GM10248 (cell line): ENCODE measurements at regions not wholly inside any gene's neighbourhood (a gene's known extent, or its start where the extent isn't known, plus 50 kb on each side); places are given as distances from the start of the nearest gene placed in this dataset.

Experiments
- CTCF ChIA-PET: fragments of 300-600 bp; sonication (Branson Sonifier 250); formaldehyde crosslinking; extraction: SDS; loops from one replicate; lab custom pipeline; 2021; ENCODE audit warnings: antibody characterized with exemption; lab: Yijun Ruan, JAX
- POLR2A ChIA-PET: fragments of 350-650 bp; sonication (Branson Sonifier 250); formaldehyde crosslinking; extraction: SDS; loops from one replicate; lab custom pipeline; 2020; ENCODE audit warnings: antibody characterized with exemption; lab: Yijun Ruan, JAX
- DNase-seq: peaks from one replicate; pipeline ENCODE4 v3.0.0; 2012; ENCODE audit errors: extremely low spot score
- TF ChIP-seq, protein P1 (sequence below): IDR thresholded peaks from 2 replicates; pipeline ENCODE4 v1.5.1; 2012; ENCODE audit warnings: mild to moderate bottlenecking, low read depth; ENCODE audit errors: extremely low read depth, missing control alignments, control extremely low read depth

DNA sequence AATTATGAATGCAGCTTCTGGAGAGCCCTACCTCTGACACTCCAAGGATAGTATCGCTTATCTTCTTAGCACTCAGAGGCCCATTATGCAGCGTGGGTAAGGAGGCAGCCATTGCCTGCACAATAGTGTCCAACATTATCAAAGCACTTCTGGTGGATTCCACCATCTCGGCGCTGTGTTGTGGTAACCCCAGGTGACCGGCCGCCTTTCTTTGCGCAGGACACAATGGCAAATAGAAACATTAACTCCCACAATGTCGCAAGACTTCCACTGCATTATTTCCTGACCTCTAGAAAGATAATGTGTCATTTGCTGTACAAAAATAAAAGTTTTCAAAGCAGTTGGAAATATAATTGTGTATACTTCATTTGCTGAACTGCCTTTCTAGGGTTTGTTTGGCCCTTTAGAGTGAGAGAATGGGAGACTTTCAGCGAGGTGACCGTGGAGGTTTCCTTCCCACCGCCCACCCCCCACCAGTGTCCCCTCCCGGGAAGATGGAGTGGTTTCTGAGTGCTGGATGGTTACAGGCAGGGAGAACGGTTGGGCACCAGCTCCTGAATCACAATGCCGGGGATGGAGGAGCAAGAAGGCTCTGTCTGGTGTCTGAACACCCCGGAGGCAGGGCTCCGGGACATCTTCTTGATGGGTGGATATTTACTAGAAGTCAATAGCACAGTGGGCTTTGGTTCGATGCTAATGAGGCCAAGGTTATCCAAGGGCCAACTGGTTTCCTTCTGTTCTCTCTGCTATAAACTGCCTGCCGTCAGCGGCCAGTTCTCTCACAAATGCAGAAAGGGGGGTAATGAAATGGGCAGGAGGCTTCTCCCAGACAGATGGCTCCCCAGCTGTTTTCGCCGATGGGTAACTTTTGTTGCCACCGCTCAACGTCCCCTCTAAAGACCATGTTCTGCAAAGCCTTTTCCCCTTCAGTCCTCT lies 215.4 kb upstream of the PROX1 start:
- DNase-seq, result no peak
- TF ChIP-seq, protein P1, sequence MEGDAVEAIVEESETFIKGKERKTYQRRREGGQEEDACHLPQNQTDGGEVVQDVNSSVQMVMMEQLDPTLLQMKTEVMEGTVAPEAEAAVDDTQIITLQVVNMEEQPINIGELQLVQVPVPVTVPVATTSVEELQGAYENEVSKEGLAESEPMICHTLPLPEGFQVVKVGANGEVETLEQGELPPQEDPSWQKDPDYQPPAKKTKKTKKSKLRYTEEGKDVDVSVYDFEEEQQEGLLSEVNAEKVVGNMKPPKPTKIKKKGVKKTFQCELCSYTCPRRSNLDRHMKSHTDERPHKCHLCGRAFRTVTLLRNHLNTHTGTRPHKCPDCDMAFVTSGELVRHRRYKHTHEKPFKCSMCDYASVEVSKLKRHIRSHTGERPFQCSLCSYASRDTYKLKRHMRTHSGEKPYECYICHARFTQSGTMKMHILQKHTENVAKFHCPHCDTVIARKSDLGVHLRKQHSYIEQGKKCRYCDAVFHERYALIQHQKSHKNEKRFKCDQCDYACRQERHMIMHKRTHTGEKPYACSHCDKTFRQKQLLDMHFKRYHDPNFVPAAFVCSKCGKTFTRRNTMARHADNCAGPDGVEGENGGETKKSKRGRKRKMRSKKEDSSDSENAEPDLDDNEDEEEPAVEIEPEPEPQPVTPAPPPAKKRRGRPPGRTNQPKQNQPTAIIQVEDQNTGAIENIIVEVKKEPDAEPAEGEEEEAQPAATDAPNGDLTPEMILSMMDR, result no peak
- ChIA-PET CTCF (no interaction called here), POLR2A (no interaction called here)

DNA sequence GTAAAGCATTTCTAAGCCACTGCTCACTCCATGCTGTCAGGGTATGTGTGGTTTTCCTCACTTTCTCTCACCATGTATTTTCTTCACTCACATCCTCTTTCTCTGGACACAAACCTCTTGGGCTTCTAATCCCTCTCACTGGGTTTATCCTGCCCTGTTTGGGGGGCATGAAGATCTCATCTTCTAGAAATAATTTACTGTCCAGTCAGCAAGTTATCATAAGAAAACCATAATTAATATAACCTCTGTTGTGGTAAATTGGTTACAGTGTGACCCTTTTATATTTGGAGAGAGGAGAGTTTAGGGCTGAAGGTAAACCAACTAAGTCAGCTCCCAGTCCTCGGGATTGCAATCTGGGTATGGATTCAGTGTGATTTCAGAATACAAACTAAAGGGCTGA lies 213.8 kb upstream of the PROX1 start:
- TF ChIP-seq, protein P1, result no peak
- POLR2A ChIA-PET, result no interaction called here
- DNase-seq, result no peak

DNA sequence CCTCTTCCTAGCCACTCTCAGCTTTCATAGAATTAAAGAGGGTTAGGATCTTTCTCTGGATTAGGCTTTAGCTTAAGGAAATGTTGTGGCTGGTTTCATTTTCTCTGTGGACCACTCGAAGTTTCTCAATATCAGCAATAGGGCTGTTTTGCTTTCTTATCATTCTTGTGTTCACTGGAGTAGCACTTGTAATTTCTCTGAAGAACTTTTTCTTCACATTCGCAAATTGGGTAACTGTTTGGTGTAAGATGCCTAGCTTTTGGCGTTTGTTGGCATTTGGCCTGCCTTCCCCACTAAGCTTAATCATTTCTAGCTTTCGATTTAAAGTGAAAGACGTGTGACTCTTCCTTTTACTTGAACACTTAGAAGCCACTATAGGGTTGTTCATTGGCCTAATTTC lies 210.8 kb upstream of the PROX1 start:
- ChIA-PET CTCF (interaction anchor here (1.3 to 1.8 kb wide), 3 partner anchors 11 to 13 kb away, joined by 4 to 13 read pairs (median 7); no protein-coding TSS in a partner anchor), POLR2A (no interaction called here)
- no peak for DNase-seq
- TF ChIP-seq, protein P1, result no peak

More for the DNA sequence above, 213.8 kb upstream of the PROX1 start:
- CTCF ChIA-PET, result no interaction called here

DNA sequence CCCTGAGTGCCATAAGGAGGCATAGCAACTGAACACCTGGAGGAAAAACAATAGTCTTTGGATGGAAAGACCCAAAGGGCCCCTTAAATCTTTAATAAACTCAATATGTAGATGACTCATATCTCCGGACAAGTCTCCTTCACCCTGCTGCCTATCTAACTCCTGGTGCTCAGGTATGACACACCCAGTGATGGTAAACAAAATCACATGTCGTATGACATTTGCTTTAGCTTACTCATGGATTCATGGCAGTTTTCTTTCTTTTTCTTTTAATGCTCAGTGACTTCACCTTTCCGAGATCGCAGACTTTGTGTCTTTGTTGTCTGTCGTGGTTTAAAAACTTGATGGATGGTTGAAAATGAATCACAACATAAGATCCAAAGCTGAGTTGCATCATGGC lies 208.5 kb upstream of the PROX1 start:
- ChIA-PET CTCF (no interaction called here), POLR2A (no interaction called here)
- DNase-seq, result no peak
- TF ChIP-seq, protein P1, result no peak

DNA sequence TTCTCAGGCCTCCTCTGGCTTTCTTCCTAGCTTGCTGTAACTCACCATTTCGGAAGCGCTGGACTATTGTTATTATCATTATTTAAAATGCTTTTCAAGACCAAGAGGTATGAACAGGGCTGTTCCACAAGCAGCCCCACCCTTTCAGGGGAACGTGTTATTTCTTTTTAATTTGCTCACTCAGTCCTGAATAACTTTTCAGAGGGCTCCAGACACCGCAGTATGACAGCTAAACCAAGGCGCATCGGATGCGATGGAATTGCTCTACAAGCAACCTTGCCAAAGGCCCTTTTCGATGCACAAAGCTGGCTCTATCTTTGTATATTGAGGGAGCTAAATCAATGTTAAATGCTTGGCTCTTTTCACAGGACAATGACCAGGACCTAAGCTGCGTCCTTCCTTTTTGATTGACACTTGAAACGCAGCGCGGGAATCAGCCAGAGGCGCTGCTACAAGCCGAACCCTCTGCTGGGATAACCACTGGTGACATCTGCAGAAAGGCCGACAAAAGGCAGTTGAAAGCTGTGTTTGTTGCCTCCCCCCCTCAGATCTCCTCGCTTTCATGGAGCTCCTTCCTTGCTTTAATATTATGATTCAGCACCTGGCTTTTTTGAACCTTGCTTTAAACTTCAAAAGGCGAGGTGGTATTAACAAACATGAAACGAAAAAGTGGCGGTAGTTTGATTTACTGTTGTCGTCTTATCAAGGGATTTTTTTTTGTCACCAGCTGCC lies 204.7 kb upstream of the PROX1 start:
- CTCF ChIA-PET, result interaction anchor here (1.3 to 1.7 kb wide), 2 partner anchors 11 to 16 kb away, joined by 3 to 5 read pairs; no protein-coding TSS in a partner anchor
- POLR2A ChIA-PET, result no interaction called here
- TF ChIP-seq, protein P1, result no peak
- no peak for DNase-seq

DNA sequence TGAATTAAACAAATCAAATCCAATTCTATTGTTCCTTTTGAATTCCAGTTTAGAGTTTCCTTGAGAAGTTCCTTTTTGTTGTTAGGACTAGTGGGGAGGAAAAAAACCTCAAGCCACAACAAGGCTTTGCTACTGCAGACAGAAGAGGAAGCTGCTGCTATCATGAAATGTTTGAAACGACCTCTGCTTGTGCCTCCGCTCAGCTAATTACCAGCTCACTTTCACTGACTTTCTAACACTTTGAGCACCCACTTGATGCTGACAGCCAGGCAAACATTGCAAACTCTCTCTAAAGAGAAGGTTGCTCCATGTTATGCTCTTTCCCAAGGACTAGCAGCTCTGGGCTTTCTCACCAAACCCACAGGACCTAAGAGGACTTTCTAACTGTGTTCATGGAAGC lies 203.9 kb upstream of the PROX1 start:
- POLR2A ChIA-PET, result interaction anchor here (0.6 kb wide), 1 partner anchor 212 kb away, joined by 5 read pairs; no protein-coding TSS in a partner anchor
- TF ChIP-seq, protein P1, result no peak
- CTCF ChIA-PET, result interaction anchor here (1.3 to 1.7 kb wide), 2 partner anchors 11 to 17 kb away, joined by 3 to 5 read pairs; no protein-coding TSS in a partner anchor
- no peak for DNase-seq
